ENCODE measurements at regions not wholly inside any gene's neighbourhood (a gene's known extent, or its start where the extent isn't known, plus 50 kb on each side); places are given as distances from the start of the nearest gene placed in this dataset.

DNA sequence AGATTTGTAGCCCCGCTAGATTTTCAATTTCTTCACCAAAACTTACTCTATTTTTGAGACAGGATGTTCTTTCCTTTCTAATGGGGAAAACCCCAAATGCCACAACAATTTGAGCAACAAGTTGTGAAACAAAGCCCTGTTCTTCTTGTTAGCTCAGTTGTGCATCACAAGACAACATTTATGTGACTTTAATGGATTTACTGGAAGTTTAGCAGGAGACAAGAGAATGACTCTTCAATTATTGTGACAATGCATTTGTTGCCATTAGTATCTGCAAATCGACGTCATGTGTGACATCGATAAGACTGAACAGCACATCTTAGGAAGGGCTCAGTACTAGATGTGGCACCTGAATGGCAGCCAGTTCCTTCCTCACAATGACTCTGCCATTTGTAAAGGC, 1028.9 kb upstream of the TMEM132C start:
- H3K4me1 ChIP-seq (ENCODE audit: low read depth) = peaks cover 6% of the 10 kb centered on the region
- no peaks in the 10 kb centered on the region for H3K36me3 ChIP-seq
- no peak overlapping the region for H3K27ac ChIP-seq
- no peaks in the 10 kb centered on the region for H3K9me3 ChIP-seq (ENCODE audit: low read depth)
- H3K4me3 ChIP-seq = no peak overlapping the region
- DNase-seq (ENCODE audit: low read depth in 1 of 2, low spot score in 1 of 2) = peak in 1 of 2 donors; percentile 4
- TF ChIP-seq CTCF (IDR thresholded peaks at IDR 0.05; ENCODE audit: low read depth, low read length) = no peak
- no peaks in the 10 kb centered on the region for H3K27me3 ChIP-seq

GRCh38 chr12:127239781-127240180, 1027.2 kb upstream of the TMEM132C start:
- no peak overlapping the region for H3K4me3 ChIP-seq
- H3K9me3 ChIP-seq (ENCODE audit: low read depth) = no peaks in the 10 kb centered on the region
- H3K27ac ChIP-seq = no peak overlapping the region
- no peaks in the 10 kb centered on the region for H3K27me3 ChIP-seq
- H3K4me1 ChIP-seq (ENCODE audit: low read depth) = peaks cover under 1% of the 10 kb centered on the region
- H3K36me3 ChIP-seq = no peaks in the 10 kb centered on the region
- no peak for DNase-seq (ENCODE audit: low read depth in 1 of 2, low spot score in 1 of 2)
- TF ChIP-seq CTCF (IDR thresholded peaks at IDR 0.05; ENCODE audit: low read depth, low read length) = no peak

- DNase-seq (ENCODE audit: low read depth in 1 of 2, low spot score in 1 of 2) = no peak
- Histone ChIP-seq H3K36me3 (no peaks in the 10 kb centered on the region), H3K27me3 (no peaks in the 10 kb centered on the region), H3K4me3 (no peak overlapping the region), H3K9me3 (ENCODE audit: low read depth) (no peaks in the 10 kb centered on the region), H3K4me1 (ENCODE audit: low read depth) (no peaks in the 10 kb centered on the region), H3K27ac (no peak overlapping the region)
- no peak for TF ChIP-seq CTCF (IDR thresholded peaks at IDR 0.05; ENCODE audit: low read depth, low read length)
These were observed 1026.6 kb upstream of the TMEM132C start for GRCh38 chr12:127240249-127240929.

- Histone ChIP-seq H3K4me3 (no peak overlapping the region), H3K4me1 (ENCODE audit: low read depth) (no peaks in the 10 kb centered on the region), H3K36me3 (no peaks in the 10 kb centered on the region), H3K27me3 (no peaks in the 10 kb centered on the region), H3K27ac (no peak overlapping the region), H3K9me3 (ENCODE audit: low read depth) (no peaks in the 10 kb centered on the region)
- TF ChIP-seq CTCF (IDR thresholded peaks at IDR 0.05; ENCODE audit: low read depth, low read length) = no peak
- DNase-seq (ENCODE audit: low read depth in 1 of 2, low spot score in 1 of 2) = peak in 1 of 2 donors; percentile 8
These were observed 1025.7 kb upstream of the TMEM132C start for GRCh38 chr12:127241072-127241817.

DNA sequence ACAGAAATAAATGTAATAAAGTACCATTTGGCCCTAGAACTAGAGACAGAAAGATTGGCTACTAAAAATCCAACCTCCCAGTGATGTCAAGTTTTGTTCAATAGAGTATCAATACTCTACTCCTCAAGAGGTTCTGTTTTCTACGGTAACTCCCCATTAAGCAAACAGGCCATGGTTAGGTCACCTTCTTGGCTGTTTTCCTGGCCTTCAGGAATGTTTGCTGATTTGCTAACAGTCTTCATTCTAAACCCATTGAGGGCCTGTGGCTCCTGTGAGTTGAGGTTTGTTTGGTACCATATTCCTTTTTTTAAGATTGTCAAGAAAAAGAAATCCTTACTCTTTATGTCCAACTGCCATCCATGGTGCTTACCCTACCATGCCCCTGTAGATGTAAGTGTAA, 1022.0 kb upstream of the TMEM132C start:
- no peaks in the 10 kb centered on the region for H3K9me3 ChIP-seq (ENCODE audit: low read depth)
- no peaks in the 10 kb centered on the region for H3K36me3 ChIP-seq
- H3K4me1 ChIP-seq (ENCODE audit: low read depth) = no peaks in the 10 kb centered on the region
- no peak overlapping the region for H3K4me3 ChIP-seq
- no peaks in the 10 kb centered on the region for H3K27me3 ChIP-seq
- no peak overlapping the region for H3K27ac ChIP-seq
- no peak for TF ChIP-seq CTCF (IDR thresholded peaks at IDR 0.05; ENCODE audit: low read depth, low read length)
- peak in 1 of 2 donors; percentile 3 for DNase-seq (ENCODE audit: low read depth in 1 of 2, low spot score in 1 of 2)
